ENCODE measurements at regions not wholly inside any gene's neighbourhood (a gene's known extent, or its start where the extent isn't known, plus 50 kb on each side); places are given as distances from the start of the nearest gene placed in this dataset.

DNA sequence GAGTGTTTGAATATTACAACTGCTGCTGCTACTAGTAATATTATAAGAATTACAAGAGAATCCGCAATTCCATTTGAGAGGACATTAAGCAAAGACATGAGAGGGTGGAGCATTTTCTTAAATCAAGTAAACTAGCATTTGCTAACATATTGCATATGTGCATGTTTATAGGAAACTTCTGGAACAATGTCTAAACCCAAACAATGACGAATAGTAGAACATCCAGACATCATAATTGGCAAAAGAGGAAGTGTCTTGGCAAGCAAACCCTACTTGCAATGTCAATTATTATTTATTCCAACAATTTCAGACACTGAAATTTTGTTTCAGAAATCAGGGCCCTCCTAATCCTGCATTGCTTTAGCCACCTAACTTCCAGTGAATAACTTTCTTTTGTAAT, 1155.3 kb upstream of the GJE1 start:
- Histone ChIP-seq H3K27me3 (ENCODE audit: insufficient read depth, low read length) (no peaks in the 10 kb centered on the region), H3K27ac (ENCODE audit: low read depth, low read length) (no peak overlapping the region), H3K4me3 (ENCODE audit: insufficient read depth, low read depth, low read length) (no peak overlapping the region), H2AFZ (ENCODE audit: low read depth, low read length) (no peak overlapping the region), H3K36me3 (ENCODE audit: insufficient read depth, low read length) (no peaks in the 10 kb centered on the region), H3K9ac (ENCODE audit: low read length) (no peak overlapping the region), H3K4me1 (ENCODE audit: insufficient read depth, low read length) (peaks cover 15% of the 10 kb centered on the region), H3K9me3 (ENCODE audit: insufficient read depth, low read depth, low read length) (no peaks in the 10 kb centered on the region), H3K4me2 (ENCODE audit: low read length) (no peak overlapping the region), H3K79me2 (ENCODE audit: insufficient read depth, low read length) (no peaks in the 10 kb centered on the region), H4K20me1 (ENCODE audit: insufficient read depth, low read length) (no peaks in the 10 kb centered on the region)
- Mint-ChIP-seq H3K4me1 (ENCODE audit: low read depth, unreplicated experiment) (peaks cover 13% of the 10 kb centered on the region), H3K27me3 (ENCODE audit: low read depth, unreplicated experiment) (no peaks in the 10 kb centered on the region), H3K27ac (ENCODE audit: unreplicated experiment) (no peak overlapping the region), H3K9me3 (ENCODE audit: unreplicated experiment) (peaks cover 3% of the 10 kb centered on the region), H3K36me3 (ENCODE audit: low read depth, unreplicated experiment) (no peaks in the 10 kb centered on the region), H3K4me3 (ENCODE audit: unreplicated experiment) (no peak overlapping the region)
- TF ChIP-seq, protein P1, sequence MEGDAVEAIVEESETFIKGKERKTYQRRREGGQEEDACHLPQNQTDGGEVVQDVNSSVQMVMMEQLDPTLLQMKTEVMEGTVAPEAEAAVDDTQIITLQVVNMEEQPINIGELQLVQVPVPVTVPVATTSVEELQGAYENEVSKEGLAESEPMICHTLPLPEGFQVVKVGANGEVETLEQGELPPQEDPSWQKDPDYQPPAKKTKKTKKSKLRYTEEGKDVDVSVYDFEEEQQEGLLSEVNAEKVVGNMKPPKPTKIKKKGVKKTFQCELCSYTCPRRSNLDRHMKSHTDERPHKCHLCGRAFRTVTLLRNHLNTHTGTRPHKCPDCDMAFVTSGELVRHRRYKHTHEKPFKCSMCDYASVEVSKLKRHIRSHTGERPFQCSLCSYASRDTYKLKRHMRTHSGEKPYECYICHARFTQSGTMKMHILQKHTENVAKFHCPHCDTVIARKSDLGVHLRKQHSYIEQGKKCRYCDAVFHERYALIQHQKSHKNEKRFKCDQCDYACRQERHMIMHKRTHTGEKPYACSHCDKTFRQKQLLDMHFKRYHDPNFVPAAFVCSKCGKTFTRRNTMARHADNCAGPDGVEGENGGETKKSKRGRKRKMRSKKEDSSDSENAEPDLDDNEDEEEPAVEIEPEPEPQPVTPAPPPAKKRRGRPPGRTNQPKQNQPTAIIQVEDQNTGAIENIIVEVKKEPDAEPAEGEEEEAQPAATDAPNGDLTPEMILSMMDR (IDR thresholded peaks at IDR 0.05; ENCODE audit: insufficient read depth, low read depth, low read length) = no peak
- no peak for TF ChIP-seq EZH2 (IDR thresholded peaks at IDR 0.05; ENCODE audit: insufficient read depth, low read length)
- DNase-seq (ENCODE audit: low read depth) (no peak), FAIRE-seq (no peak)

DNA sequence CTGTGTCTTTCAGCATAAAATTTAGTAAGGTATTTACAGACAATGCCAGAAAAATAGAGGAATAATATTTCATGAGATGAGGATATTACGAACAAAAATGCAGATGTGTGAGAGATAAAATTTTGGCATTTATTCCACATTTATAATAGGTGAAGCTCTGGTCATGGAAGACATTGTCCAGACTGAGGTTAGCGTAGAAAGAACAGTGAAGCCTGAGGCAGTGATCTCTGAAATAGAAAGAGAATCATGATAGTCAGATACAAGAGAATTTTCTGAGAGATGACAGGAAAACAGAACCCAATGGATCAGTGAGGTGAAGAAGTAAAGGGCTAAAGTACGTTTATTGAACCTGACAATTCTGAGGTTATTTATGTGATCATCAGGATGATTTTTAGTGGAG, 1155.9 kb upstream of the GJE1 start:
- DNase-seq (ENCODE audit: low read depth) (no peak), FAIRE-seq (no peak)
- no peaks in the 10 kb centered on the region for H4K20me1 ChIP-seq (ENCODE audit: insufficient read depth, low read length)
- TF ChIP-seq, protein P1 (IDR thresholded peaks at IDR 0.05; ENCODE audit: insufficient read depth, low read depth, low read length) = no peak
- TF ChIP-seq EZH2 (IDR thresholded peaks at IDR 0.05; ENCODE audit: insufficient read depth, low read length) = no peak
- H3K4me1 Mint-ChIP-seq (ENCODE audit: low read depth, unreplicated experiment) = peaks cover 13% of the 10 kb centered on the region
- H3K27ac ChIP-seq (ENCODE audit: low read depth, low read length) = no peak overlapping the region
- H3K4me2 ChIP-seq (ENCODE audit: low read length) = no peak overlapping the region
- H3K9me3 Mint-ChIP-seq (ENCODE audit: unreplicated experiment) = peaks cover 3% of the 10 kb centered on the region
- no peak overlapping the region for H3K4me3 Mint-ChIP-seq (ENCODE audit: unreplicated experiment)
- no peaks in the 10 kb centered on the region for H3K36me3 ChIP-seq (ENCODE audit: insufficient read depth, low read length)
- H3K4me1 ChIP-seq (ENCODE audit: insufficient read depth, low read length) = peaks cover 15% of the 10 kb centered on the region
- H3K27me3 Mint-ChIP-seq (ENCODE audit: low read depth, unreplicated experiment) = no peaks in the 10 kb centered on the region
- no peaks in the 10 kb centered on the region for H3K9me3 ChIP-seq (ENCODE audit: insufficient read depth, low read depth, low read length)
- H3K27ac Mint-ChIP-seq (ENCODE audit: unreplicated experiment) = no peak overlapping the region
- no peak overlapping the region for H3K4me3 ChIP-seq (ENCODE audit: insufficient read depth, low read depth, low read length)
- no peak overlapping the region for H2AFZ ChIP-seq (ENCODE audit: low read depth, low read length)
- no peaks in the 10 kb centered on the region for H3K36me3 Mint-ChIP-seq (ENCODE audit: low read depth, unreplicated experiment)
- H3K9ac ChIP-seq (ENCODE audit: low read length) = no peak overlapping the region
- no peaks in the 10 kb centered on the region for H3K27me3 ChIP-seq (ENCODE audit: insufficient read depth, low read length)
- H3K79me2 ChIP-seq (ENCODE audit: insufficient read depth, low read length) = no peaks in the 10 kb centered on the region

DNA sequence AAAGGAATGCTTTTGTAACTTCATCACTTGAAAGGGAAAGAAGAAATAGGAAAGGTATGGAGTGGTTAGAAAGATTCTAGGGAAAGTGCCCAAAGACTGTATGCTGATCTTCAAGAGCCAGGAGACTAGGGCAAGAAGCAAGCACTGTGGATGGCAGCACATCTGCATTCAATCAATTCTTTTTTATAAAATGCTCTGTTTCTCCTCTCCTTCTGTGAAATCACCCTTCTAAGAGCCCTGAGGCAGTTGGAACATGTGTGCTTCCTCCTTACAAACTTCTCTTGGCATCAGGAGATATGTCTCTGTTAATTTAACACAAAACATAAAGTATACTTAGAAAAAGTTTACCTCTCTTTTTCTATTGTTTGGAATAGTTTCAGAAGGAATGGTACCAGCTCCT, 1162.2 kb upstream of the GJE1 start:
- Mint-ChIP-seq H3K27ac (ENCODE audit: unreplicated experiment) (no peak overlapping the region), H3K36me3 (ENCODE audit: low read depth, unreplicated experiment) (no peaks in the 10 kb centered on the region), H3K4me3 (ENCODE audit: unreplicated experiment) (no peak overlapping the region), H3K4me1 (ENCODE audit: low read depth, unreplicated experiment) (no peaks in the 10 kb centered on the region), H3K27me3 (ENCODE audit: low read depth, unreplicated experiment) (no peaks in the 10 kb centered on the region), H3K9me3 (ENCODE audit: unreplicated experiment) (peaks cover 12% of the 10 kb centered on the region)
- TF ChIP-seq, protein P1 (IDR thresholded peaks at IDR 0.05; ENCODE audit: insufficient read depth, low read depth, low read length) = no peak
- no peak for TF ChIP-seq EZH2 (IDR thresholded peaks at IDR 0.05; ENCODE audit: insufficient read depth, low read length)
- Histone ChIP-seq H3K9me3 (ENCODE audit: insufficient read depth, low read depth, low read length) (no peaks in the 10 kb centered on the region), H3K79me2 (ENCODE audit: insufficient read depth, low read length) (no peaks in the 10 kb centered on the region), H3K36me3 (ENCODE audit: insufficient read depth, low read length) (no peaks in the 10 kb centered on the region), H3K4me2 (ENCODE audit: low read length) (no peak overlapping the region), H4K20me1 (ENCODE audit: insufficient read depth, low read length) (no peaks in the 10 kb centered on the region), H3K9ac (ENCODE audit: low read length) (no peak overlapping the region), H3K4me3 (ENCODE audit: insufficient read depth, low read depth, low read length) (no peak overlapping the region), H2AFZ (ENCODE audit: low read depth, low read length) (no peak overlapping the region), H3K27ac (ENCODE audit: low read depth, low read length) (no peak overlapping the region), H3K4me1 (ENCODE audit: insufficient read depth, low read length) (no peaks in the 10 kb centered on the region), H3K27me3 (ENCODE audit: insufficient read depth, low read length) (no peaks in the 10 kb centered on the region)
- DNase-seq (ENCODE audit: low read depth) (no peak), FAIRE-seq (no peak)
